ENCODE measurements at regions not wholly inside any gene's neighbourhood (a gene's known extent, or its start where the extent isn't known, plus 50 kb on each side); places are given as distances from the start of the nearest gene placed in this dataset.
"Not testable (repeated sequence)": the region's sequence is repeated elsewhere in the genome, so short reads cannot be mapped to it uniquely, and the experiment has no call there.

DNA sequence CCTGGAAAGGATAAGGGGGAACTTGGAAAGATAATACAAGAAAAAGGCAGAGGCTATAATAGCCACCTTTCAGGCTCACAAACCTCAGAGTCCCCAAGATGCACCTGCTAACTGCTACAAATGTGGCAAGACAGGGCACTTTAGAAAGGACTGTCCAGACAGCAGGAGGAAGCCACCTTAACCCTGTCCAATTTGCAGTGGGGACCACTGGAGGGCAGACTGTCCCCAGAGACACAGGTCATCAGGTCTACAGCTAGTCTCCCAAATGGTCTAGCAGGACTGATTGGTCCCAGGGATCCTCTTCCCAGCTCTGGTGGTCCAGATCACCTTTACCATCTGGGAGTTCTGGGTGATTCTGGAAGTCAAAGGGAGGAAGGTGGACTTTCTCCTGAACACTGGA is 882.5 kb upstream of the GBE1 start:
- no peak for DNase-seq (ENCODE audit: missing footprints)
- no peak for ATAC-seq
- intact Hi-C loops (cut with DNase I): no loop called here

DNA sequence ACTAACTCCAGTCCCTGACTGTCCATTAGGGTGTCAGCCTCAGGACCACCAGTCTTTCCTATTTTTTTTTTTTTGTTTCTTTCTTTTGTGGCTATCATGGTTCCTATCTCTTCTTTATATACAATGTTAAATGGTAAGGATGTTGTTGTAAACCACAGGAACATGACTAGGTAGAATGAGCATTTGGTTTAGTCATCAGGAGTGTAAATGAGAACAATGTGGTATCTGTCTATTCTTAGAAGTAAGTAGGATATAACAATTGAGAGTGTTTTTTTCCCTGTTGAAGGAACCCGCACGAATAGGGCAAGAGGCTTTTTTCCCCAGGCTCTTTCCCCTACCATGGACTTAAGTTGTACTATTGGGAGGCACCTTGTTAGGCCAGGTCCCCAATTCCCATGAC is 880.3 kb upstream of the GBE1 start:
- intact Hi-C loops (cut with DNase I): no loop called here
- ATAC-seq: no peak
- DNase-seq (ENCODE audit: missing footprints): no peak

DNA sequence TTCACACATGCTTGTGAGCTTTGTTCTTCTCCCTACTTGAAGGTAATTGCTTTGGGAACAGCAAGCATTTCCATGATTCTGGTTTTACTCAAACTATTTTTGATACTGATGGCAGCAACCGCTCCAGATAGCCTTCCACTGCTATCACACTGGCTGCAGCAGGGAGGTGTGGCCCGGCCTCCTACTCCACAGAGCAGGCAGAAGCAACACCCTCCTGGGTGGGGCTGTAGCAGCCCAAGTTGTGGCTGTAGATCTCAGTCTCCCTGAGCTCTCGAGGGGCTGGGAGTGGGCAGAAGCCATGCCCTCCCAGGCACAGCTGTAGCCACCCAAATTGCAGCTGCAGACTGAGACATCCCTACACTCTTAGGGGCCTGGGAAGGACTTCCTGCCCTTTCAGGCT is 878.8 kb upstream of the GBE1 start:
- no peak for DNase-seq (ENCODE audit: missing footprints)
- peak; percentile 57 for ATAC-seq
- intact Hi-C loops (cut with DNase I): no loop called here

DNA sequence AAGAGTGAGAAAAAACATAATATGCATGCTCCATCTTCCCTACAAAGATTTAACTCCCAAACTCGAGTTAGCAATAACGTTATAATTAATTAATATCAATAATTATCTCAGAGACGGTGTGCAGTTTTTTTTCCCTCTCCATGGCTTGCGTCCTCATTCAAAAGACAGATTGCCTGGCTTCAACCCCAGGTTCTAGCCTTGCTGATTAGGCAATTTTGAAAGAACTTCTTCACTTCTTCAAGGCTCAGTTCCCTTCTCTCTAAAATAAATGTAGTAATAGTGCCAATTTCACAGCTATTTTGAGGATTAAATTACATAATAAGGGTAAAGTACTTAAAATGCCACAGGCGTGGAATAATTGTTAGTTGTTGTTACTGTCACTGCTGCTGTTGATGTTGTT is 876.1 kb upstream of the GBE1 start:
- ATAC-seq: no peak
- DNase-seq (ENCODE audit: missing footprints): no peak
- intact Hi-C loops (cut with DNase I): no loop called here

DNA sequence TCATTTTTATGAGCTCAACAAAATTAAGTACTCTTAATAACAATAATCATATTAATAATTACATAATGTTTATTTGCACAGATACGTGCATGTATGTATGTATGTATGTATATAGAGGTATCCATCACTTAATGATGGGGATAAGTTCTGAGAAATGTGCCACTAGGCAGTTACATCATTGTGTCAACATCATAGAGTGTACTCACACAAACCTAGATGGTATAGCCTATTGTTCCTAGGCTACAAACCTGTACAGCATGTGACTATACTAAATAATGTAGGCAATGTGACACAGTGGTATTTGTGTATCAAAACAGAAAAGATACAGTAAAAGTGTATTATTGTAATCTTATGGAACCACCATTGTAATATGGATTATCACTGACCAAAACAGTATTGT is 874.7 kb upstream of the GBE1 start:
- intact Hi-C loops (cut with DNase I): no loop called here
- ATAC-seq: no peak
- DNase-seq (ENCODE audit: missing footprints): no peak

DNA sequence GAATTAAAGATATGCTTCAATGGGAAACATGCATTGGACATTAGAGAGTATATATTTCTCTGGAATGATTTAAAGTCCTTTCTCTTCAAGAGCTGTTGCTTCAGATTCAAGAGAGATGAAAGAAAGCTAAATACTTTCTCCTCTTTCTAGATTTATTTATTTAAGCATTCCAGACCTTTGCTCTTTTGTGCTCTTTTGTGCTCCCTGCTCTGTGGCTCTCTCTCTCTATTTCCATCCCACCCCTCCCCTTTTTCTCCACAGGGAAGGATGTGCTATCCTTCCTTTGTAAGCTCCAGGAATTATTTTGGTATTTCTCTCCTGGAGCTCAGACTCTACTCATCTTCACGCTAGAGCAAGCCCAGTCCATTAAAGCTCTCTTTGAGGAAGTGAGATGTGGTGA is 871.9 kb upstream of the GBE1 start:
- no peak for DNase-seq (ENCODE audit: missing footprints)
- intact Hi-C loops (cut with DNase I): no loop called here

DNA sequence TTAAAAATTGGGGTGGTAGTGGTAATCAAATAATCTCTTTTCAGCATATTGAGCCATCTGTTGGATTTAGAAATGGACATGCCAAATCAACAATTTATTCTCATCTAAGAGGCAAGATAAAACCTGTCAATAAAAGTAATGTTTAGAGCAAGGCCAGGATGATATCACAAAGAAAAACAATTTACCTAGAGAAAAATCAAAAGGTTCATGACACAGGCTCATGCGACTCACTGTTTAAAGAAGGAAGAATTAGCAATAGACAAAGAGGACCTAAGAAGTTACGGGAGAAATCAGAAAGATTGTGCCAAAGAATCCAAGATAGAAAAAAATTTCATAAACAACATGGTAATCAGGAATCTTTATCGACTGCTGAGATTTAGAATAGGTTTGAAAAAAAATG is 868.5 kb upstream of the GBE1 start:
- no peak for DNase-seq (ENCODE audit: missing footprints)
- intact Hi-C loops (cut with DNase I): no loop called here
- ATAC-seq: no peak

More for the DNA sequence above, 871.9 kb upstream of the GBE1 start:
- ATAC-seq: no peak

DNA sequence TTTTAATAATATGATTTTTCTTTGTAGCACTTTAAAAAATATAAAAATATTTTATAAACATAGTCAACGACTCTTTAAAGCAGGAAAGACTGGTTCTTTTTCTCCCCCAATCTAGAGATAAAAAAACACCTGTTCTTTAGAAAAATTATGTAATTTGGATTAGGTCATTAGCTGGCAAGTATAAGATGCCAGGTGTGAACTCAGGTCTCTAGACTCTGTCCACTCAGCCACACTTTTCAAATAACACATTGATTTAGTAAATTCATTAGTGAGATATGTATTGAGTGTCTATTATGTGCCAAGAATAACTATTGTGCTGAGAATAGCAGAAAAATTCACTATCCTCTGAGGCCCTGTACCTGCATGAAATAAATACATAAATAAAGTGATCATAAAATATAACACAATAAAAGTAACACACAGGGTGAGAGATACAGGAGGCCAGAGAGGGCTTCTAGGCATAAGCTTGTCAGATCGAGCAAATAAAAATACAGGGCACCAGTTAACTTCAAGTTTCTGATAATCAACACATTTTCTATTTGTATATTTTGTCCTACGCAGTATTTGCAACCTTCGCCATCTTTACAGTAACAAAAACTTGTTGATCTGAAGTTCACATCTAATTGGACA is 867.1 kb upstream of the GBE1 start:
- ATAC-seq (no peak), DNase-seq (ENCODE audit: missing footprints) (no peak)
- intact Hi-C loops (cut with DNase I): no loop called here

DNA sequence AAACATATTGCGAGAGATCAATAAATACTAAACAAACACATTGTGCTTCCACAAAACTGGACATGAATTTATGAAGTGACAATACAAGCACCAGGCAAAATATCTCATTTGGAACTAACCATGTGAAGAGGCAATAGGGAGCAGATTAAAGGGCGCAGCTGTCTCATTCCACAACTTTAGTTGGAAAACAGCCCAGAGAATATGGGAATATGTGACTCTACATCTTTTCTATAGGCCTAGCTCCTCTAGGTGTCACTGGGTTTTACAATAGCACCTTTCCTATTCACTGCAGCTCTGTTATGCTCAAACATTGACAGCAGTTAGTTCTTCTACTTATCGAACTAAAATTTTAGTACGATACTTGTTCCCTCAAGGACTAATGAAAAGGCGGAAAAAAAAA is 866.3 kb upstream of the GBE1 start:
- intact Hi-C loops (cut with DNase I): no loop called here
- ATAC-seq: no peak
- DNase-seq (ENCODE audit: missing footprints): no peak

DNA sequence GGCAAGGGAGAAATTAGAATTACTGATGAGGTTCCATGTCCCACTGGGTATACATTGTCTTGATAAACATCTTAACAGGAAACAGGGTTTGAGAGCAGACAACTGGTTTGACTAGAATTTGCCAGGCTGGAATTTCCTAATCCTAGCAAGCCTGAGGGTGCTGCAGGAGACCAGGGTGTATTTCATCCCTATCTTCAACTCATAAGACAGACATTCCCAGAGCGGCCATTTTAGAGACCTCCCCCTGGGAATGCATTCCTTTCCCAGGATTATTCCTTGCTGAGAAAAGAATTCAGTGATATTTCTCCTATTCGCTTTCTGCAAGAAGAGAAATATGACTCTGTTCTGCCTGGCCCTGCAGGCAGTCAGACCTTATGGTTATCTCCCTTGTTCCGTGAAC is 859.3 kb upstream of the GBE1 start:
- intact Hi-C loops (cut with DNase I); DNase-seq (ENCODE audit: missing footprints); ATAC-seq: not testable (repeated sequence)

DNA sequence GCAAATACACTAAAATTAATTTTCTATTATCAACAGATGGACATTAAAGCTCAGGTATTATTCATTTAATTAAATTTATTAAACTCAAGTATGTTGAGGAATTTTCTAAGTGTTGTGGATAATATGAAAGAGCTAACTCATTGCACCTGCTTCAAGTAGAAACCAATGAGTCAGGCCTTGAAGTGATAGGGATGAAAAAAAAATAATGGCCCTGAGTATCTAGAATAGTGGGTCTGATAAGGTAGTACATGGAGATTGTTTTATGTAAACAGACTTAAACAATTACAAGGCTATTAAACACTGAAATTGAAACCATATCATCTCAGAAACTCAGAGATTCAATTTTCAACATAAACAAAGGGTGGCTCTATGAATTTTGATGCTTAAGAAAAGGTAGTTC is 857.1 kb upstream of the GBE1 start:
- DNase-seq (ENCODE audit: missing footprints): no peak
- ATAC-seq: no peak
- intact Hi-C loops (cut with DNase I): no loop called here

DNA sequence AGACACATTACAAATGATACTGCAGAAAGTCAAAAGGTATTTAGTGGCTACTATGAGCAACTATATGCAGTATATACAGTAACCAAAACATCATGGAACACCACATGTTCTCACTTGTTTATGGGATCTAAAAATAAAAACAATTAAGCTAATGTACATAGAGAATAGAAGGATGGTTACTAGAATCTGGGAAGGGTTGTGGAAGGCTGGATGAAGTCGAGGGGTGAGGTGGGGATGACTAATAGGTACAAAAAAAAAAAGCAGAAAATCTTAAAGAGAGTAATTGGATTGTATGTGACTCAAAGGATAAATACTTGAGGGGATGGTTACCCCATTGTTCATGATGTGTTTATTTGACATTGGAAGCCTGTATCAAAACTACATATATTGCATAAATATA is 848.8 kb upstream of the GBE1 start:
- intact Hi-C loops (cut with DNase I): no loop called here
- no peak for ATAC-seq

DNA sequence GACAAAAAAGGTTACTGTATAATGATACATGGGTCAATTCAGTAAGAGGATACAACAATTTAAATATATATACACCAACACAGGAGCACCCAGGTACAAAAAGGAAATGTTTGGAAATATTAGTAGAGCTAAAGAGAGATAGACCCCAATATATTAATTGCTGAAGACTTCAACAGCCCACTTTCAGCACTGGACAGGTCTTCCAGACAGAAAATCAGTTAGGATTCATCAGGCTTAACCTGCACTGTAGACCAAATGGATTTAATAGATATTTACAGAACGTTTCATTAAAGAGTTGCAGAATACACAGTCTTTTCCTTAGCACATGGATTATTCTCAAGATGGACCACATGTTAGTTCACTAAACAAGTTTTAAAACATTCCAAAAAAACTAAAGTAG is 845.9 kb upstream of the GBE1 start:
- intact Hi-C loops (cut with DNase I): no loop called here
- DNase-seq (ENCODE audit: missing footprints) (no peak), ATAC-seq (no peak)

More for the DNA sequence above, 848.8 kb upstream of the GBE1 start:
- no peak for DNase-seq (ENCODE audit: missing footprints)

DNA sequence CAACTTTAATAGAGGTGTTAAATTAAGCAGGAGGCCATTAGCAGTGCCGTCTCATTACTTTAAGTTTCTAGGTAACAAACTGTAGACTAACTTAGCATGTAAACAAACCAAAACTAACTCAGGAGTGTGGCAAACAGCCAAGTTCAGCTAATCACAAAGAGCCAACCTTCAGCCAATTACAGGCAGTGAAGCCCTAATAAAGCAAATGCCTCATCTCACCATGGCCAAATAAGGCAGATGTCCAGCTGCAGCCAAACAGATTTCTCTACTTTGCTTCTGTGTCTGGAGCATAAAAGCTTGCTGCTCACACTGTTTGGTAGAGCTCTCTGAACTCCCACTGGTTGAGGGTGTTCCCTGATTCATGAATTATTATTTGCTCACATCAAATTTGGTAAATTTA is 835.4 kb upstream of the GBE1 start:
- DNase-seq (ENCODE audit: missing footprints) (no peak), ATAC-seq (no peak)
- intact Hi-C loops (cut with DNase I): no loop called here

DNA sequence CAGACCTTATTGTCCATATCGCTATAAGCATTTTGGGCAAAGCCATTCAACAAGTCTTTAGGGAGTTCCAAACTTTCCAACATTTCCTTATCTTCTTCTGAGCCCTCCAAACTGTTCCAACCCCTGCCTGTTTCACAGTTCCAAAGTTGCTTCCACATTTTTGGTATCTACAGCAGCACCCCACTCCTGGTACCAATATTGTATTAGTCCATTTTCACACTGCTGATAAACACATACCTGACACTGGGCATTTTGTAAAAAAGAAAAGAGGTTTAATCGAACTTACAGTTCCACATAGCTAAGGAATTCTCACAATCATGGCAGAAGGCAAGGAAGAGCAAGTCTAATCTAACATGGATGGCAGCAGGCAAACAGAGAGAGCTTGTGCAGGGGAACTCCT is 834.1 kb upstream of the GBE1 start:
- ATAC-seq (no peak), DNase-seq (ENCODE audit: missing footprints) (no peak)
- intact Hi-C loops (cut with DNase I): no loop called here

DNA sequence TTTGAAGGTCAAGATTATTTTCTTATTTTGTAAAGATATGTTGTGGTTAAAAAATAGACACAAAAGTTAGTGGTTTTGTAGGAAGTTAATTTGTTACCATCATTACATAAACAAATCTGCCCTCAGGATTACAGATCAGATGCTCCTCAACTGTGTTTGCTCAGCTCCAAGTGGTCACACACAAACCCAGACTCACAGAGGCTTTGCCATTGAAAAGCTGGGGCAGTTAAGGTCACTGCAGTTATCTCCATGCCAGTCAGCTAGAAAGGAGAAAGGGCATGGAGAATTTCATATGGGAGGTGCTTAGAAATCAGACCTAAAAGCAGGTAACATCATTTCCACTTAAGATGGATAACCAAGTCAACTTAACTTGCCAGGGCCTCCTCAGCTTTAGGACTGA is 825.7 kb upstream of the GBE1 start:
- ATAC-seq (no peak), DNase-seq (ENCODE audit: missing footprints) (no peak)
- intact Hi-C loops (cut with DNase I): no loop called here

DNA sequence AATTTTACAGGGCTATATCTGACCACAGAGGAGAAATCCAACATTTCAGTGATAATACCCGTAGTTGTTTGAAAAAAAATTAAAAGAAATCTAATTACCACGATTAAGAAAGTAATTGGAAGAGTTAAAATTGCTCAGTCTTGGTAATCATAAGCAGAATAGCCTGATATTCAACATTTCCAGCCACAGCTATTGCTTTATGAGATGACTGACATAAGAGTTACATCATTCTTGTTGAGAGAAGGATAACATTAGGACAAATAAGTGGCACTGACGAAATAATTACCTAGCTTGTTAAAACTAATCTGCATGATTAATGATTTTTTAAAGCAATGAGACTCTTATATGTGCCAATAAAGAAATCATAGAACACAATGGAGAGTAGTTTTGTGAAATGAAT is 825.0 kb upstream of the GBE1 start:
- DNase-seq (ENCODE audit: missing footprints): no peak
- no peak for ATAC-seq
- intact Hi-C loops (cut with DNase I): no loop called here

DNA sequence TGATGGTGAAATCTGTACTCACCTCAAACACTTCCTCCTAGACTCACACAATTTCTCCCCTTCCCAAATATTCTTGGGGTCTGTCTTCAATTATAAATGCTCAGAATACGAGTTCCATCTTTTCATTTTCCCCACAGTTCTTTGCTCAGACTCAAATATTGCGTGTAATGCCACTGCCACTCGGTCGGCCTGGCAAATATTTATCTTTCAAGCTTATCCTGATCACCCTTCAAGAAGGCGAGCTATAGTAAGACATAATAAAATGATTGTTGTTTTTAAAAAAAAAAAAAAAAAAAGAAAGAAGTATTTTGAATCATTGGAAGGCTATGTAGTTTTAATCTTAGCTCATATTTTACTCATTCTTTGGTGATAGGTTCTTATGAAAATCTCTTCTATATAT is 824.6 kb upstream of the GBE1 start:
- ATAC-seq; DNase-seq (ENCODE audit: missing footprints); intact Hi-C loops (cut with DNase I): not testable (repeated sequence)

DNA sequence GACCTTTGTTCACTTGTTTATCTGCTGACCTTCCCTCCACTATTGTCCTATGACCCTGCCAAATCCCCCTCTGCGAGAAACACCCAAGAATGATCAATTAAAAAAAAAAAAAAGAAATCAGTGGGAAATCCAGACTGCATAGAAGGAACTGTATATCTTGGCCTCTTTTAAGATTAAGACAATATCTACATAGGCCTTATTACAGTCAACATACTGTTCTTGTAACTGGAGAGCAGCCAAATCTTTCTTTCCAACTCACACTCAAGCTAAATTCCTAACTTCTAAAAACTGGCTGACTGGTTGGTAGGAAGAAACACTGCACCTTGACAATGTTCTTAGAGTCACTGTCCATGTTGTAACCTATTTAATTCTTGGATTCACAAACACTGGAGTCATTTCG is 824.1 kb upstream of the GBE1 start:
- intact Hi-C loops (cut with DNase I); ATAC-seq; DNase-seq (ENCODE audit: missing footprints): not testable (repeated sequence)

DNA sequence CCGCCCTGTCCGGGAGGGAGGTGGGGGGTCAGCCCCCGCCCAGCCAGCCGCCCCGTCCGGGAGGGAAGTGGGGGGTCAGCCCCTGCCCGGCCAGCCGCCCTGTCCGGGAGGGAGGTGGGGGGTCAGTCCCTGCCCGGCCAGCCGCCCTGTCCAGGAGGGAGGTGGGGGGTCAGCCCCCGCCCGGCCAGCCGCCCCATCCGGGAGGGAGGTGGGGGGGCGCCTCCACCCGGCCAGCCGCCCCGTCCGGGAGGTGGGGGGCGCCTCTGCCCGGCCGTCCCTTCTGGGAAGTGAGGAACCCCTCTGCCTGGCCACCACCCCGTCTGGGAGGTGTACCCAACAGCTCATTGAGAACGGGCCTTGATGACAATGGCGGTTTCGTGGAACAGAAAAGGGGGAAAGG is 823.4 kb upstream of the GBE1 start:
- ATAC-seq; DNase-seq (ENCODE audit: missing footprints); intact Hi-C loops (cut with DNase I): not testable (repeated sequence)

DNA sequence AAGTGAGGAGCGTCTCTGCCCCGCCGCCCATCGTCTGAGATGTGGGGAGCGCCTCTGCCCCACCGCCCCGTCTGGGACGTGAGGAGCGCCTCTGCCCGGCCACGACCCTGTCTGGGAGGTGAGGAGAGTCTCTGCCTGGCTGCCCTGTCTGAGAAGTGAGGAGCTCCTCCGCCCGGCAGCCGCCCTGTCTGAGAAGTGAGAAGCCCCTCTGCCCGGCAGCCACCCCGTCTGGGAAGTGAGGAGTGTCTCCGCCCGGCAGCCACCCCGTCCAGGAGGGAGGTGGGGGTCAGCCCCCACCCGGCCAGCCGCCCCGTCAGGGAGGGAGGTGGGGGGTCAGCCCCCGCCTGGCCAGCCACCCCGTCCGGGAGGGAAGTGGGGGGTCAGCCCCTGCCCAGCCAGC is 823.0 kb upstream of the GBE1 start:
- DNase-seq (ENCODE audit: missing footprints); ATAC-seq: not testable (repeated sequence)

More for the DNA sequence above, 823.0 kb upstream of the GBE1 start:
- intact Hi-C loops (cut with DNase I): not testable (repeated sequence)

All from Right ventricle myocardium inferior (tissue), 1 donor.